Breast epithelium (tissue), 3 donors: ENCODE measurements at regions not wholly inside any gene's neighbourhood (a gene's known extent, or its start where the extent isn't known, plus 50 kb on each side); places are given as distances from the start of the nearest gene placed in this dataset.

Experiments
- POLR2A ChIP-seq: fragments of 450-650 bp; IDR thresholded peaks from one replicate; pipeline ENCODE4 v1.6.1; 2016; ENCODE audit warnings: antibody characterized with exemption, mild to moderate bottlenecking, moderate library complexity
- POLR2AphosphoS5 ChIP-seq, 3 donors: sonication (generic); formaldehyde crosslinking; IDR thresholded peaks; one replicate each; pipeline ENCODE4 v1.6.1; 2017; ENCODE audit warnings: antibody characterized with exemption in 3 of 3
- TF ChIP-seq, protein P1 (sequence below), 3 donors: fragments of 450-650 bp; IDR thresholded peaks; one replicate each; pipeline ENCODE4 v1.5.1; 2016 to 2017; ENCODE audit warnings: antibody characterized with exemption in 3 of 3, mild to moderate bottlenecking in 3 of 3, moderate library complexity in 3 of 3

GRCh38 chr7:24365606-24366005 is 81.6 kb downstream of the NPY start:
- TF ChIP-seq, protein P1, sequence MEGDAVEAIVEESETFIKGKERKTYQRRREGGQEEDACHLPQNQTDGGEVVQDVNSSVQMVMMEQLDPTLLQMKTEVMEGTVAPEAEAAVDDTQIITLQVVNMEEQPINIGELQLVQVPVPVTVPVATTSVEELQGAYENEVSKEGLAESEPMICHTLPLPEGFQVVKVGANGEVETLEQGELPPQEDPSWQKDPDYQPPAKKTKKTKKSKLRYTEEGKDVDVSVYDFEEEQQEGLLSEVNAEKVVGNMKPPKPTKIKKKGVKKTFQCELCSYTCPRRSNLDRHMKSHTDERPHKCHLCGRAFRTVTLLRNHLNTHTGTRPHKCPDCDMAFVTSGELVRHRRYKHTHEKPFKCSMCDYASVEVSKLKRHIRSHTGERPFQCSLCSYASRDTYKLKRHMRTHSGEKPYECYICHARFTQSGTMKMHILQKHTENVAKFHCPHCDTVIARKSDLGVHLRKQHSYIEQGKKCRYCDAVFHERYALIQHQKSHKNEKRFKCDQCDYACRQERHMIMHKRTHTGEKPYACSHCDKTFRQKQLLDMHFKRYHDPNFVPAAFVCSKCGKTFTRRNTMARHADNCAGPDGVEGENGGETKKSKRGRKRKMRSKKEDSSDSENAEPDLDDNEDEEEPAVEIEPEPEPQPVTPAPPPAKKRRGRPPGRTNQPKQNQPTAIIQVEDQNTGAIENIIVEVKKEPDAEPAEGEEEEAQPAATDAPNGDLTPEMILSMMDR (IDR thresholded peaks at IDR 0.05) = no peak
- TF ChIP-seq POLR2AphosphoS5 (IDR thresholded peaks at IDR 0.05) = no peak
- no peak for TF ChIP-seq POLR2A
